ENCODE measurements at regions not wholly inside any gene's neighbourhood (a gene's known extent, or its start where the extent isn't known, plus 50 kb on each side); places are given as distances from the start of the nearest gene placed in this dataset.
A peak's percentile ranks its signal among the peaks of the same experiment; 100 is the strongest.

GRCh38 chr9:29714860-29715259 is 2141.6 kb upstream of the C9orf72 start:
- no peak for DNase-seq (ENCODE audit: low spot score)
- no peak for TF ChIP-seq CTCF (conservative IDR thresholded peaks at IDR 0.05; ENCODE audit: low read depth)

GRCh38 chr9:29717631-29718030 is 2144.3 kb upstream of the C9orf72 start:
- no peak overlapping the region for H3K27ac ChIP-seq
- ChIA-PET POLR2A (ENCODE audit: low non-redundant PET) (no interaction called here), CTCF (no interaction called here)
- no peak for TF ChIP-seq CTCF (conservative IDR thresholded peaks at IDR 0.05; ENCODE audit: low read depth)
- no peak for DNase-seq (ENCODE audit: low spot score)

More at GRCh38 chr9:29714860-29715259, 2141.6 kb upstream of the C9orf72 start:
- no peak overlapping the region for H3K27ac ChIP-seq
- ChIA-PET POLR2A (ENCODE audit: low non-redundant PET) (no interaction called here), CTCF (no interaction called here)

- no peak overlapping the region for H3K27ac ChIP-seq
- no peak for DNase-seq (ENCODE audit: low spot score)
- TF ChIP-seq CTCF (conservative IDR thresholded peaks at IDR 0.05; ENCODE audit: low read depth): no peak
- POLR2A ChIA-PET (ENCODE audit: low non-redundant PET): no interaction called here
- CTCF ChIA-PET: interaction anchor here (0.6 kb wide), 1 partner anchor 28 kb away, joined by 4 read pairs; no protein-coding TSS in a partner anchor
Observed at GRCh38 chr9:29730163-29730562, 2156.9 kb upstream of the C9orf72 start.

DNA sequence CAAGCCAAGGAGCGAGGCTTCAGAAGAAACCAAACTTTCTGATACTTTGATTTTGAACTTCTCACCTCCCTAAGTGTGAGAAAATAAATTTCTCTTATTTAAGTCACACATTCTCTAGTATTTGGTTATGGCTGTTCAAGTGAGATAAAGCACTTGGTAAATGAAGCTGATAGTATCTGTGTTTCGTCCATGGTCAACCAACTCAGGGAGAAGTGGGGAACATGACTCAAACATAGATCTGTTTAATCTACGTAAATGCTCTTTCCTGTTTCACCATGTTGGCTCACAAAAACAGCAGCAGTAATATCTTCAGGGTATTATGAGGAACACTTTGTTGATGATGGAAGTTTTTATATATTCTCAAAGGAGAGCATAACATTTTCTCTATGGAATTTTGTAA is 2167.2 kb upstream of the C9orf72 start:
- CTCF ChIA-PET: interaction anchor here (0.6 kb wide), 1 partner anchor 76 kb away, joined by 3 read pairs; no protein-coding TSS in a partner anchor
- POLR2A ChIA-PET (ENCODE audit: low non-redundant PET): no interaction called here
- DNase-seq (ENCODE audit: low spot score): no peak
- TF ChIP-seq CTCF (conservative IDR thresholded peaks at IDR 0.05; ENCODE audit: low read depth): no peak
- no peak overlapping the region for H3K27ac ChIP-seq

- no peak overlapping the region for H3K27ac ChIP-seq
- POLR2A ChIA-PET (ENCODE audit: low non-redundant PET): no interaction called here
- CTCF ChIA-PET: no interaction called here
- no peak for TF ChIP-seq CTCF (conservative IDR thresholded peaks at IDR 0.05; ENCODE audit: low read depth)
- no peak for DNase-seq (ENCODE audit: low spot score)
Observed at GRCh38 chr9:29741169-29741568, 2167.9 kb upstream of the C9orf72 start.

- ChIA-PET CTCF (no interaction called here), POLR2A (ENCODE audit: low non-redundant PET) (no interaction called here)
- no peak overlapping the region for H3K27ac ChIP-seq
- no peak for TF ChIP-seq CTCF (conservative IDR thresholded peaks at IDR 0.05; ENCODE audit: low read depth)
- DNase-seq (ENCODE audit: low spot score): peak; percentile 8
Observed at GRCh38 chr9:29750062-29750461, 2176.8 kb upstream of the C9orf72 start.

- no peak for TF ChIP-seq CTCF (conservative IDR thresholded peaks at IDR 0.05; ENCODE audit: low read depth)
- no peak overlapping the region for H3K27ac ChIP-seq
- CTCF ChIA-PET: no interaction called here
- POLR2A ChIA-PET (ENCODE audit: low non-redundant PET): no interaction called here
- DNase-seq (ENCODE audit: low spot score): no peak
Observed at GRCh38 chr9:29751226-29751625, 2177.9 kb upstream of the C9orf72 start.

Measured in RWPE1 (cell line).